Small intestine (tissue), 7 donors: ENCODE measurements at regions not wholly inside any gene's neighbourhood (a gene's known extent, or its start where the extent isn't known, plus 50 kb on each side); places are given as distances from the start of the nearest gene placed in this dataset.
"Not testable (repeated sequence)": the region's sequence is repeated elsewhere in the genome, so short reads cannot be mapped to it uniquely, and the experiment has no call there.

ENCODE experiments used
- DNase-seq, 2 donors: peaks; one replicate each; pipeline versions ENCODE4 v3.0.0 to v3.0.0-alpha.2; 2013
- FAIRE-seq: peaks from 2 replicates; lab custom pipeline; 2012; peaks lifted over from hg19 to GRCh38; lab: Jason Lieb, UNC
- H3K27ac ChIP-seq, 3 donors: one replicate each; pipeline ENCODE4 v1.5.1; 2013; ENCODE audit warnings: low read length in 2 of 3, mild to moderate bottlenecking in 2 of 3, control low read depth in 1 of 3, inconsistent platforms in 1 of 3, low read depth in 1 of 3, moderate library complexity in 1 of 3
- H3K27me3 ChIP-seq, 3 donors: one replicate each; pipeline ENCODE4 v1.6.1; 2013; ENCODE audit warnings: low read length in 3 of 3, inconsistent platforms in 1 of 3; ENCODE audit not compliant: control insufficient read depth in 3 of 3, insufficient read depth in 3 of 3
- H3K36me3 ChIP-seq, 3 donors: one replicate each; pipeline ENCODE4 v1.6.1; 2013; ENCODE audit warnings: low read length in 3 of 3, inconsistent platforms in 1 of 3, low read depth in 1 of 3, mild to moderate bottlenecking in 1 of 3, moderate library complexity in 1 of 3; ENCODE audit not compliant: control insufficient read depth in 3 of 3, insufficient read depth in 2 of 3
- H3K4me1 ChIP-seq, 3 donors: one replicate each; pipeline ENCODE4 v1.6.1; 2013; ENCODE audit warnings: low read length in 2 of 3, inconsistent platforms in 1 of 3, low read depth in 1 of 3, mild to moderate bottlenecking in 1 of 3, moderate library complexity in 1 of 3; ENCODE audit not compliant: control insufficient read depth in 3 of 3, insufficient read depth in 2 of 3
- H3K4me3 ChIP-seq, 3 donors: one replicate each; pipeline ENCODE4 v1.5.1; 2013; ENCODE audit warnings: low read length in 3 of 3, control low read depth in 1 of 3, inconsistent platforms in 1 of 3, low read depth in 1 of 3, mild to moderate bottlenecking in 1 of 3, moderate library complexity in 1 of 3
- H3K9me3 ChIP-seq, 2 donors: one replicate each; pipeline ENCODE4 v1.6.1; 2013; ENCODE audit warnings: low read depth in 1 of 2, low read length in 1 of 2; ENCODE audit not compliant: control insufficient read depth in 2 of 2, insufficient read depth in 1 of 2
- WGBS, 3 donors: extraction: QIAGEN DNeasy Blood & Tissue Kit; methylation state at CpG; one replicate each; pipeline ENCODE4 v1.1.7; 2013; 5-methylcytosine and 5-hydroxymethylcytosine counted together
- donor health status: healthy with polysubstance abuse.
- donor health status: control.
- donor health status: control.
- donor health status: Bipolar disorder and iron deficiency.
- donor health status: healthy.

DNA sequence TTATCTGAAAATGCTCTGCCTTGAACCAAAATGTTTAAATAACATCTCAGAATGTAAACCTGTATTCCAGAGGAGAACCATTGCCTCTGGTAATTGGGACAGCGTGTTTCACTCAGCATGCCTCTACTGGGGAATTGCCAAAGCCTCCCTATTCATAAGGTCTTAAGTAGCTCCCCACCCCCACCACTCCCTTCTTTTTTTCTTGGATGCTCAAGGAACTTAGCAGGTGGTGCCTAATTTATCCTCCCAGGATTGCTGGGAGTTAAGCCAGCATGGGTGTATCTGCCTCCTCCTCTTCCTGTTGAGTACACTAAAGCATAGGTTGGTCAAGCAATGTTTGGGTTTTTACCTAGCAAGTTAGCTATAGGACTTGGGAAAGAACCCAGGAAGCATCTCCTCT is 220.2 kb downstream of the DMAC1 start:
- WGBS, 3 donors: 64 to 75% (median 69%) methylated on average over 1 of the region's 1 CpG
- H3K4me1 ChIP-seq: no peaks in the 10 kb centered on the region
- DNase-seq (no peak), FAIRE-seq (no peak)
- H3K27ac ChIP-seq: no peak overlapping the region
- no peaks in the 10 kb centered on the region for H3K9me3 ChIP-seq
- H3K4me3 ChIP-seq: no peak overlapping the region
- no peaks in the 10 kb centered on the region for H3K27me3 ChIP-seq
- no peaks in the 10 kb centered on the region for H3K36me3 ChIP-seq

DNA sequence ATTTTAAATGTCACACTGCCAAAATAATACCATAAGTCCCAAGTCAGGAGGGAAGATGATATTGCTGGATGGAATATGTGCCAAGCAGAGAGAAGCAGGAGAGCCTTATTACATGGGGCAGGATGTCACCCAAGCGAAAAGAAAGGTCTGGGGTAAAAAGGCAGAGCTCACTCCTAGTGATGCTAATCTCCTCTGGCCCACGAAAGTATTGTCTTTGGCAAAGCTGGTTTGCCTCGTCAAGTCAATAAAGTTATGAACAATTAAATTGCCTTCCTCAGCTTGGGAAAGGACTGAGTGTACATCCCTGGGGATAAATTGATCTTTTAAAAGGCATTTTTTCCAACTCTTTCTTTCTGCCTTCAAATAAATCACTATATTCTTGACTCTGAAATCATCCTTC is 220.6 kb downstream of the DMAC1 start:
- no peaks in the 10 kb centered on the region for H3K9me3 ChIP-seq
- WGBS, 3 donors: 49 to 69% (median 65%) methylated on average over 3 of the region's 3 CpGs
- no peaks in the 10 kb centered on the region for H3K27me3 ChIP-seq
- H3K4me1 ChIP-seq: no peaks in the 10 kb centered on the region
- no peak for DNase-seq
- H3K36me3 ChIP-seq: no peaks in the 10 kb centered on the region
- no peak overlapping the region for H3K27ac ChIP-seq
- H3K4me3 ChIP-seq: no peak overlapping the region
- FAIRE-seq: no peak

DNA sequence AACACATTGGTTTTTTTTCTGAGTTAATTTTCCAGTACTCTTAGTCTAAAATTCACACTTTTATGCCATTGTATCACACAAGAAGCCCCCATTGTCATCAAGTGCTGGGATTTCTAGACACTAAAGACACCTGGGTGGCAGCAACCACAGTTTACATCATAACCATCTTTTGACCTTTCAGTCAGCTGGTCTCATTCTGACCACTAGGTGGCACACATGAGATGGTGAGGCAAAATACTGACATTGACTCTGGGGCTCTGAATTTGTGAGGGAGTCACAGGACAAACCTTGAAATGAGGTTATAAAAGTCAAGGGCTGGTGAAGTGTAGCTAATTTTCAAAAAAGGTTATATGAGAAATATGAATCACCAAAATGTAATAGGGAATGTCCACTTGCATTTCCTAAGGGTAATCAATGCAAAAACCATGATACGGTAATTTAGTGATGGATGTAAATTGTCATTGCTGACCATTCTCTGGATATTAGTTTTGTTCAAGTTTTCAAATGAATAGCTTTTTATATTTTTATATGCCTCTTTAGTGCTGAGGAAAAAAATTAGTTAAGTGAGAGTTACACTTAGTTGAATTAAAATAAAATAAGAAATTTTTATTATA is 229.4 kb downstream of the DMAC1 start:
- no peaks in the 10 kb centered on the region for H3K4me1 ChIP-seq
- no peak overlapping the region for H3K27ac ChIP-seq
- no peaks in the 10 kb centered on the region for H3K9me3 ChIP-seq
- H3K27me3 ChIP-seq: no peaks in the 10 kb centered on the region
- H3K4me3 ChIP-seq: no peak overlapping the region
- FAIRE-seq (no peak), DNase-seq (peak; percentile 58 to 65)
- 84 to 93% (median 93%) methylated on average over 1 of the region's 1 CpG for WGBS, 3 donors
- no peaks in the 10 kb centered on the region for H3K36me3 ChIP-seq

DNA sequence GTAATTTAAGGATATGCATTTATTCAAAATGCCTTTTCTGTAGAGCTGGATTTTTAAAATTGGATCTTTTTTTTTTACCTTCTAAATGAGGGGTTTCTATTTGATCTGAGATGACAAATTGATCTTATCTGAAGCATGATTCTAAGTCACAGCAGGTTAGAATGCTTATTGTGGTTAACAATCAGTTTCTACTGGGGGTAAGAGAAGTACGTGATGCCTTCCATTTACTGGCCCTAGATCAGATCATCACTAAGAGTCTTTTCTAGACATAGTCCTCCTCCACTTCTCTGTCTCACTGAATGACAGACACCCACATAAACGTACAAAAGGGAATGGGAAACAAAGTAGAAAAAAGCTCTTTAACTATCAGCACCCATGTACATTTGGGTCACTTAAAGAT is 231.9 kb downstream of the DMAC1 start:
- FAIRE-seq (no peak), DNase-seq (no peak)
- no peaks in the 10 kb centered on the region for H3K9me3 ChIP-seq
- 60 to 67% (median 62%) methylated on average over 2 of the region's 2 CpGs for WGBS, 3 donors
- no peak overlapping the region for H3K4me3 ChIP-seq
- H3K4me1 ChIP-seq: no peaks in the 10 kb centered on the region
- H3K27me3 ChIP-seq: no peaks in the 10 kb centered on the region
- no peaks in the 10 kb centered on the region for H3K36me3 ChIP-seq
- H3K27ac ChIP-seq: no peak overlapping the region

DNA sequence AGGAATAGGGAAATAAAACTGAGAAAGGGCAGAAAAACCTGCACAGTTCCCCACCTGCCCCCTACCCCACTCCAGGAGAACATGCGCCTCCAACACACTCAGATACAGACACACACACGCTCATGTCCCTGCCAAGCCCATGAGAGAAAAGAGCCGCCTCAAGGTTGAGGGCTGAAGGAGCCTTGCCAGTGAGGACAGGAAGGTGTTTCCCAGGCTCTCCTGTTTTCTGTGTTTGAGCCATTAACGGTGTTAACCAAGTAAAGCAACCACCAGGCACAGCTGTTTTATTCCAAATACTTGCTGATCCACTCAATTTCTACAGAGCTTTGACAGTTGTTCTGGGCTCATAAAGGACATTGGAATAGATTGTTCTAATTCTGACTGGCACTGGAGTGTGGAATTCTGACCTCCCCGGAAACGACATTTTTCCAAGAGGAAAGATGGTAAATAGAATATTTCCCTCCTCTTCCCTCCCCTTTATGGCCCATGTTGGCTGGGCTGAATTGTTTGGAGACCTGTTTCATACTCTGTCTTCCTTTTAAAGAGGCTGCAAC is 238.0 kb downstream of the DMAC1 start:
- Histone ChIP-seq H3K4me1 (no peaks in the 10 kb centered on the region), H3K27ac (no peak overlapping the region), H3K27me3 (no peaks in the 10 kb centered on the region), H3K36me3 (no peaks in the 10 kb centered on the region), H3K4me3 (no peak overlapping the region), H3K9me3 (no peaks in the 10 kb centered on the region)
- FAIRE-seq: no peak
- 67 to 85% (median 70%) methylated on average over 6 of the region's 6 CpGs for whole genome bisulfite sequencing, 3 donors
- DNase-seq: no peak

DNA sequence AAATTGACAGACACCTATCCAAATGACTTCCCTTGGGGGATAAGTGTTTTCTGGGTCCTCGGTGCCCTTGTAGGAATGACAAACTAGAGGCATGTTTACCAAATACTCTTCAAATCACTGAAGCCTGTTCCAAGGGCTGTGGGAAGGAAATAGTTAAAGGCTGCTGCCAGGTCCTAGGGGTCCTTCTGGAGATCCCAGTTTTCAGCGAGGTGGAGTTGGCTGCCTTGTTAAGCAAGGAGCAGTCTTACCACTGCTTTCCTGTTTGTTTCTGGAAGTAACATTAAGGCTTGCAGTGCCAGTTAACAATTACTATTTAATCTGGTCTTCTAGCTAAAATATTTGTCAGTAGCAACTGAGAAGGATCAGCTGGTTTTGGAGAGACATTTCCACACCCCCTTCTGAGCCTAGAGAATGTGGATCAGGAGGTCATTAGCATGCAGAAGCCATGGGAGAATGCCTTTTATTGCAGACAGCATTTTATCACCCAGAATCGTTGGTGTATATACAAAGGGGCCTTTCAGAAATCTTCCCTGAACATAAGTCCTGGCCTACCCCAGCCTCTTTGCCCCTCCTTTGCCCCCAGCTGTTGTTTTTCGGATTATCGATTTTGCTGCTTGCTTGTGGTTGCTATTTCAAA is 238.8 kb downstream of the DMAC1 start:
- Histone ChIP-seq H3K27me3 (no peaks in the 10 kb centered on the region), H3K4me1 (no peaks in the 10 kb centered on the region), H3K36me3 (no peaks in the 10 kb centered on the region), H3K9me3 (no peaks in the 10 kb centered on the region), H3K4me3 (no peak overlapping the region), H3K27ac (no peak overlapping the region)
- WGBS, 3 donors: 40 to 47% (median 41%) methylated on average over 5 of the region's 5 CpGs
- DNase-seq: no peak
- no peak for FAIRE-seq

DNA sequence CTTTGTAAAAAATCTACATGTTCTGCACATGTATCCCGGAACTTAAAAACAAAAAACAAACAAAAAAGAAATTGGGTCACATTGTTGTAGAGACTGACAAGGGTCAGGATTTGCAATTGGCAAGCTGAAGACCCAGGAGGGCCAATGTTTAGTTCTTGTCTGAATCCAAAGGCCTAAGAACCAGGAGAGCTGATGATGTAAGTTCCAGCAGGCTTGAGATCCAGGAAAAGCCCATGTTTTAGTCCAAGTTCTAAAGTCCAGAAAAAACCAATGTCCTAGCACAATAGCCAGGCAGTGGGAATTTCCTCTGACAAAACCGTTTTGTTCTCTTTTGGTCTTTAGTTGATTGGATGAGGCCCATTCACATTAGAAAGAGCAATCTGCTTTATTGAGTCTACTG is 244.9 kb downstream of the DMAC1 start:
- Histone ChIP-seq H3K27ac (no peak overlapping the region), H3K36me3 (no peaks in the 10 kb centered on the region), H3K4me1 (no peaks in the 10 kb centered on the region), H3K4me3 (no peak overlapping the region), H3K9me3 (no peaks in the 10 kb centered on the region), H3K27me3 (no peaks in the 10 kb centered on the region)
- no peak for DNase-seq
- WGBS, 3 donors: 65 to 68% (median 66%) methylated on average over 2 of the region's 2 CpGs
- FAIRE-seq: no peak

DNA sequence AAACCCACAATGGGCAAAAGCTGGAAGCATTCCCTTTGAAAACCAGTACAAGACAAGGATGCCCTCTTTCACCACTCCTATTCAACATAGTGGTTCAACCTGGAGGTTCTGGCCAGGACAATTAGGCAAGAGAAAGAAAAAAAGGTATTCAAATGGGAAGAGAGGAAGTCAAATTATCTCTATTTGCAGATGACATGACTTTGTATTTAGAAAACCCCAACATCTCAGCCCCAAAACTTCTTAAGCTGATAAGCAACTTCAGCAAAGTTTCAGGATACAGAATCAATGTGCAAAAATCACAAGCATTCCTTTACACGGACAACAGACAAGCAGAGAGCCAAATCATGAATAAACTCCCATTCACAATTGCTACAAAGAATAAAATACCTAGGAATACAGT is 246.9 kb downstream of the DMAC1 start:
- not testable (repeated sequence) for H3K27me3 ChIP-seq, H3K36me3 ChIP-seq, H3K27ac ChIP-seq, FAIRE-seq, H3K4me1 ChIP-seq, DNase-seq, H3K9me3 ChIP-seq, H3K4me3 ChIP-seq
- WGBS, 3 donors: 64 to 88% (median 74%) methylated on average over 1 of the region's 1 CpG
